NCI-H345 treated with DMSO at 0.1 percent for 48 hours (cell line): ENCODE measurements at regions not wholly inside any gene's neighbourhood (a gene's known extent, or its start where the extent isn't known, plus 50 kb on each side); places are given as distances from the start of the nearest gene placed in this dataset.
A peak's percentile ranks its signal among the peaks of the same experiment; 100 is the strongest.
"Not testable (repeated sequence)": the region's sequence is repeated elsewhere in the genome, so short reads cannot be mapped to it uniquely, and the experiment has no call there.

Experiments used
- DNase-seq: peaks from one replicate; lab custom pipeline; 2025; ENCODE audit not compliant: unreplicated experiment; lab: John Stamatoyannopoulos, UW

GRCh38 chr16:63473725-63474124, 1437.5 kb upstream of the CDH8 start:
- DNase-seq = no peak

- no peak for DNase-seq
Measured at GRCh38 chr16:63467513-63467912, 1431.3 kb upstream of the CDH8 start.

- DNase-seq = no peak
Measured at GRCh38 chr16:63462316-63462715, 1426.1 kb upstream of the CDH8 start.

- no peak for DNase-seq
Measured at GRCh38 chr16:63461248-63461841, 1425.1 kb upstream of the CDH8 start.

- peak; percentile 66 for DNase-seq
Measured at GRCh38 chr16:63458846-63459245, 1422.6 kb upstream of the CDH8 start.

GRCh38 chr16:63457869-63458268, 1421.6 kb upstream of the CDH8 start:
- no peak for DNase-seq

GRCh38 chr16:63453261-63453660, 1417.0 kb upstream of the CDH8 start:
- no peak for DNase-seq

- peak; percentile 25 for DNase-seq
Measured at GRCh38 chr16:63447121-63447520, 1410.9 kb upstream of the CDH8 start.

GRCh38 chr16:63442246-63442645, 1406.0 kb upstream of the CDH8 start:
- no peak for DNase-seq

GRCh38 chr16:63426275-63426870, 1390.1 kb upstream of the CDH8 start:
- DNase-seq = no peak

GRCh38 chr16:63422715-63423114, 1386.5 kb upstream of the CDH8 start:
- no peak for DNase-seq

- DNase-seq = no peak
Measured at GRCh38 chr16:63416712-63417111, 1380.5 kb upstream of the CDH8 start.

GRCh38 chr16:63415014-63415413, 1378.8 kb upstream of the CDH8 start:
- DNase-seq = peak; percentile 23

GRCh38 chr16:63410594-63410993, 1374.4 kb upstream of the CDH8 start:
- DNase-seq = no peak

- no peak for DNase-seq
Measured at GRCh38 chr16:63403792-63404191, 1367.6 kb upstream of the CDH8 start.

- not testable (repeated sequence) for DNase-seq
Measured at GRCh38 chr16:63388277-63388676, 1352.0 kb upstream of the CDH8 start.

GRCh38 chr16:63385714-63386432, 1349.6 kb upstream of the CDH8 start:
- DNase-seq = no peak

GRCh38 chr16:63373744-63374143, 1337.5 kb upstream of the CDH8 start:
- no peak for DNase-seq

- DNase-seq = no peak
Measured at GRCh38 chr16:63372815-63373214, 1336.6 kb upstream of the CDH8 start.

- no peak for DNase-seq
Measured at GRCh38 chr16:63372283-63372682, 1336.0 kb upstream of the CDH8 start.

- no peak for DNase-seq
Measured at GRCh38 chr16:63365649-63366304, 1329.5 kb upstream of the CDH8 start.

GRCh38 chr16:63363738-63364137, 1327.5 kb upstream of the CDH8 start:
- no peak for DNase-seq
